Ishikawa (cell line): ENCODE measurements at regions not wholly inside any gene's neighbourhood (a gene's known extent, or its start where the extent isn't known, plus 50 kb on each side); places are given as distances from the start of the nearest gene placed in this dataset.

Experiments used
- EP300 ChIP-seq: IDR thresholded peaks from 2 replicates; pipeline ENCODE4 v1.6.1; 2012; ENCODE audit warnings: borderline replicate concordance
- YY1 ChIP-seq: IDR thresholded peaks from 2 replicates; pipeline ENCODE4 v1.6.1; 2012; ENCODE audit warnings: low read depth
- ZBTB7A ChIP-seq: IDR thresholded peaks from 2 replicates; pipeline ENCODE4 v1.6.1; 2012; ENCODE audit warnings: low read depth
- TF ChIP-seq, protein P1 (sequence below): IDR thresholded peaks from 2 replicates; pipeline ENCODE4 v1.6.1; 2012
- TF ChIP-seq, protein P2 (sequence below): IDR thresholded peaks from 2 replicates; pipeline ENCODE4 v1.6.1; 2012; ENCODE audit warnings: low read depth, mild to moderate bottlenecking

DNA sequence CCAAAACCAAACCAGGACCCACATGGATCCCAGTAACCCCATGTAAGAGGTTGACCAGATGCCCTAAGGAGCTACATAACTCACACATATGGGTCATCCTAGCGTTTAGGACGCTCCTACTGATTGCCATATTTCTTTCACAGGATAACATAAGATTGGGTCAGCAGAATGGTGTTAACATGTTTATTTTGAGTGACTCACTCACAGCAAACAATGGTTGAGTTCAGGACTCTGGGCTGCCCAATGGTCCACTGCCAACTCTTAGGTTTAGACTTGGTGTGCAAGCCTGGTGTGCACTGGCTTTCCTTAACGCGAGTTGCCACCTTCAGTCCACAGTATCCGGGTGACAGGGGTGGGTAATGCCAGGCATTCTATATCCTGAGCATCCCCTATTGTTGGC, 211.5 kb downstream of the GPAM start:
- TF ChIP-seq, protein P1, sequence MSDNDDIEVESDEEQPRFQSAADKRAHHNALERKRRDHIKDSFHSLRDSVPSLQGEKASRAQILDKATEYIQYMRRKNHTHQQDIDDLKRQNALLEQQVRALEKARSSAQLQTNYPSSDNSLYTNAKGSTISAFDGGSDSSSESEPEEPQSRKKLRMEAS: no peak
- TF ChIP-seq, protein P2, sequence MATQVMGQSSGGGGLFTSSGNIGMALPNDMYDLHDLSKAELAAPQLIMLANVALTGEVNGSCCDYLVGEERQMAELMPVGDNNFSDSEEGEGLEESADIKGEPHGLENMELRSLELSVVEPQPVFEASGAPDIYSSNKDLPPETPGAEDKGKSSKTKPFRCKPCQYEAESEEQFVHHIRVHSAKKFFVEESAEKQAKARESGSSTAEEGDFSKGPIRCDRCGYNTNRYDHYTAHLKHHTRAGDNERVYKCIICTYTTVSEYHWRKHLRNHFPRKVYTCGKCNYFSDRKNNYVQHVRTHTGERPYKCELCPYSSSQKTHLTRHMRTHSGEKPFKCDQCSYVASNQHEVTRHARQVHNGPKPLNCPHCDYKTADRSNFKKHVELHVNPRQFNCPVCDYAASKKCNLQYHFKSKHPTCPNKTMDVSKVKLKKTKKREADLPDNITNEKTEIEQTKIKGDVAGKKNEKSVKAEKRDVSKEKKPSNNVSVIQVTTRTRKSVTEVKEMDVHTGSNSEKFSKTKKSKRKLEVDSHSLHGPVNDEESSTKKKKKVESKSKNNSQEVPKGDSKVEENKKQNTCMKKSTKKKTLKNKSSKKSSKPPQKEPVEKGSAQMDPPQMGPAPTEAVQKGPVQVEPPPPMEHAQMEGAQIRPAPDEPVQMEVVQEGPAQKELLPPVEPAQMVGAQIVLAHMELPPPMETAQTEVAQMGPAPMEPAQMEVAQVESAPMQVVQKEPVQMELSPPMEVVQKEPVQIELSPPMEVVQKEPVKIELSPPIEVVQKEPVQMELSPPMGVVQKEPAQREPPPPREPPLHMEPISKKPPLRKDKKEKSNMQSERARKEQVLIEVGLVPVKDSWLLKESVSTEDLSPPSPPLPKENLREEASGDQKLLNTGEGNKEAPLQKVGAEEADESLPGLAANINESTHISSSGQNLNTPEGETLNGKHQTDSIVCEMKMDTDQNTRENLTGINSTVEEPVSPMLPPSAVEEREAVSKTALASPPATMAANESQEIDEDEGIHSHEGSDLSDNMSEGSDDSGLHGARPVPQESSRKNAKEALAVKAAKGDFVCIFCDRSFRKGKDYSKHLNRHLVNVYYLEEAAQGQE: no peak
- TF ChIP-seq EP300 (no peak), YY1 (no peak), ZBTB7A (no peak)
